GM12878 (cell line): ENCODE measurements at regions not wholly inside any gene's neighbourhood (a gene's known extent, or its start where the extent isn't known, plus 50 kb on each side); places are given as distances from the start of the nearest gene placed in this dataset.

Experiments
- ATAC-seq: fragments of 200-7000 bp; cut with Tn5 transposase; 3 replicates; pipeline ENCODE4 v1.9.1; 2020; ENCODE audit warnings: mild to moderate bottlenecking, moderate library complexity
- BruUV-seq: library from RNA; stranded (reverse); fragments of 400-500 nt; replicated peaks from 2 replicates; lab custom pipeline; 2021; lab: Mats Ljungman, UMichigan
- CTCF ChIA-PET: fragments of 300-600 bp; sonication (Branson Sonifier 250); formaldehyde crosslinking; extraction: SDS; loops from one replicate; lab custom pipeline; 2021; ENCODE audit warnings: inconsistent platforms; lab: Yijun Ruan, JAX
- POLR2A ChIA-PET: fragments of 350-600 bp; formaldehyde crosslinking; extraction: SDS; loops from one replicate; lab custom pipeline; 2021; ENCODE audit warnings: inconsistent platforms; lab: Charles Lee
- RAD21 ChIA-PET: fragments of 300-600 bp; sonication (Branson Sonifier 250); formaldehyde crosslinking; loops from one replicate; lab custom pipeline; 2023; ENCODE audit warnings: antibody characterized with exemption; ENCODE audit not compliant: unreplicated experiment; lab: Charles Lee
- SMC1A ChIA-PET: fragments of 300-600 bp; sonication (Branson Sonifier 250); formaldehyde crosslinking; loops from one replicate; lab custom pipeline; 2023; ENCODE audit not compliant: unreplicated experiment, uncharacterized antibody; lab: Charles Lee
- DNase-seq: peaks from one replicate; pipeline ENCODE4 v3.0.0-alpha.2; 2011; ENCODE audit warnings: low read depth, low spot score
- FAIRE-seq: peaks from 3 replicates; lab custom pipeline; 2011; peaks lifted over from hg19 to GRCh38; lab: Jason Lieb, UNC
- H2AFZ ChIP-seq: 2 replicates; pipeline ENCODE4 v1.6.0; 2011; ENCODE audit warnings: low read depth, low read length, control low read depth; ENCODE audit not compliant: control insufficient read depth
- H3K27ac ChIP-seq: 2 replicates; pipeline ENCODE4 v1.5.1; 2011; ENCODE audit warnings: control low read depth; ENCODE audit not compliant: control insufficient read depth, insufficient read depth
- H3K27me3 ChIP-seq, 2 experiments: replicated peaks in 1 of 2; 2 replicates each; pipeline versions ENCODE4 v1.6.0 to v1.6.1; 2011; ENCODE audit warnings: low read length in 1 of 2; ENCODE audit not compliant: control insufficient read depth in 2 of 2, insufficient read depth in 2 of 2
- H3K36me3 ChIP-seq, 2 experiments: 2 replicates each; pipeline ENCODE4 v1.5.1; 2011; ENCODE audit warnings: low read length in 1 of 2; ENCODE audit not compliant: control insufficient read depth in 2 of 2, insufficient read depth in 2 of 2
- H3K4me1 ChIP-seq: 2 replicates; pipeline ENCODE4 v1.6.1; 2011; ENCODE audit warnings: mild to moderate bottlenecking, low read length, moderate library complexity, mixed read lengths; ENCODE audit not compliant: control insufficient read depth, insufficient read depth
- H3K4me2 ChIP-seq: 2 replicates; pipeline ENCODE4 v1.6.0; 2011; ENCODE audit warnings: control low read depth; ENCODE audit not compliant: control insufficient read depth, insufficient read depth
- H3K4me3 ChIP-seq: fragments of 200-600 bp; sonication (generic); 2 replicates; pipeline ENCODE4 v1.5.1; 2016
- H3K79me2 ChIP-seq: 2 replicates; pipeline ENCODE4 v1.6.0; 2011; ENCODE audit warnings: low read length; ENCODE audit not compliant: control insufficient read depth, insufficient read depth
- H3K9ac ChIP-seq: 2 replicates; pipeline ENCODE4 v1.8.0; 2011; ENCODE audit warnings: low read length, control low read depth, mixed read lengths; ENCODE audit not compliant: control insufficient read depth, insufficient read depth
- H3K9me3 ChIP-seq: replicated peaks from 3 replicates; pipeline ENCODE4 v1.5.1; 2011; ENCODE audit warnings: mild to moderate bottlenecking, low read length; ENCODE audit not compliant: control insufficient read depth, insufficient read depth
- H4K20me1 ChIP-seq: 2 replicates; pipeline ENCODE4 v1.6.0; 2011; ENCODE audit not compliant: control insufficient read depth, insufficient read depth
- ATF7 ChIP-seq: fragments of 450-650 bp; IDR thresholded peaks from 2 replicates; pipeline ENCODE4 v1.6.1; 2016; ENCODE audit warnings: low read depth, mild to moderate bottlenecking
- CBFB ChIP-seq: IDR thresholded peaks from 2 replicates; pipeline ENCODE4 v1.6.1; 2016; ENCODE audit warnings: antibody characterized with exemption, low read depth
- CTCF ChIP-seq, 3 experiments: IDR thresholded peaks in 2 of 3; conservative IDR thresholded peaks in 1 of 3; 2 replicates each; pipeline ENCODE4 v1.5.1; 2011; ENCODE audit warnings: low read depth in 3 of 3, low read length in 3 of 3, mild to moderate bottlenecking in 3 of 3, control low read depth in 2 of 3, moderate library complexity in 2 of 3, inconsistent platforms in 1 of 3, mixed read lengths in 1 of 3; ENCODE audit not compliant: control insufficient read depth in 2 of 3, insufficient read depth in 1 of 3; ENCODE audit errors: extremely low read depth in 1 of 3
- DPF2 ChIP-seq: fragments of 450-650 bp; IDR thresholded peaks from 2 replicates; pipeline ENCODE4 v1.6.1; 2017; ENCODE audit warnings: mild to moderate bottlenecking
- EED ChIP-seq: sonication (generic); IDR thresholded peaks from 2 replicates; pipeline ENCODE4 v1.6.1; 2016; ENCODE audit warnings: antibody characterized with exemption, low read depth
- FOXK2 ChIP-seq: fragments of 450-650 bp; IDR thresholded peaks from 2 replicates; pipeline ENCODE4 v1.6.1; 2017; ENCODE audit warnings: mild to moderate bottlenecking, moderate library complexity
- HCFC1 ChIP-seq: fragments of 150-350 bp; IDR thresholded peaks from 2 replicates; pipeline ENCODE4 v1.6.1; 2014; ENCODE audit warnings: low read length
- HDGF ChIP-seq: fragments of 450-650 bp; IDR thresholded peaks from 2 replicates; pipeline ENCODE4 v1.6.1; 2016; ENCODE audit warnings: antibody characterized with exemption
- IKZF1 ChIP-seq: fragments of 450-650 bp; conservative IDR thresholded peaks from 2 replicates; pipeline ENCODE4 v1.6.1; 2017; ENCODE audit warnings: antibody characterized with exemption, mild to moderate bottlenecking
- KAT2A ChIP-seq: conservative IDR thresholded peaks from 2 replicates; pipeline ENCODE4 v1.6.1; 2011; ENCODE audit warnings: low read depth, low read length; ENCODE audit not compliant: control insufficient read depth
- MEF2A ChIP-seq: IDR thresholded peaks from 2 replicates; pipeline ENCODE4 v1.6.1; 2011; ENCODE audit warnings: low read depth, mild to moderate bottlenecking, low read length, moderate library complexity; ENCODE audit not compliant: insufficient read depth
- MXI1 ChIP-seq: fragments of 150-350 bp; IDR thresholded peaks from 2 replicates; pipeline ENCODE4 v1.6.1; 2011; ENCODE audit warnings: low read depth, mild to moderate bottlenecking, inconsistent platforms, low read length, improper control_type of control experiment
- NR2C2 ChIP-seq: IDR thresholded peaks from 2 replicates; pipeline ENCODE4 v1.6.1; 2011; ENCODE audit warnings: borderline replicate concordance, low read depth; ENCODE audit not compliant: control insufficient read depth, insufficient read length
- RAD21 ChIP-seq: IDR thresholded peaks from 2 replicates; pipeline ENCODE4 v1.6.1; 2011; ENCODE audit warnings: mild to moderate bottlenecking, low read depth, low read length, moderate library complexity; ENCODE audit not compliant: insufficient read depth
- SMC3 ChIP-seq: IDR thresholded peaks from 2 replicates; pipeline ENCODE4 v1.6.1; 2011; ENCODE audit warnings: low read length, improper control_type of control experiment, borderline replicate concordance
- SREBF2 ChIP-seq: IDR thresholded peaks from 2 replicates; pipeline ENCODE4 v1.6.1; 2012; ENCODE audit warnings: mild to moderate bottlenecking, low read length
- STAT1 ChIP-seq: fragments of 450-650 bp; conservative IDR thresholded peaks from 2 replicates; pipeline ENCODE4 v1.6.1; 2014; ENCODE audit warnings: antibody characterized with exemption, mild to moderate bottlenecking
- TCF3 ChIP-seq: IDR thresholded peaks from 2 replicates; pipeline ENCODE4 v1.6.1; 2012; ENCODE audit warnings: low read depth, mild to moderate bottlenecking, low read length, borderline replicate concordance; ENCODE audit not compliant: insufficient read depth
- TCF7 ChIP-seq: IDR thresholded peaks from 2 replicates; pipeline ENCODE4 v1.6.1; 2014; ENCODE audit warnings: antibody characterized with exemption, borderline replicate concordance
- YY1 ChIP-seq: IDR thresholded peaks from 2 replicates; pipeline ENCODE4 v1.6.1; 2011; ENCODE audit warnings: low read depth, mild to moderate bottlenecking, low read length
- ZBED1 ChIP-seq: IDR thresholded peaks from 2 replicates; pipeline ENCODE4 v1.6.1; 2016; ENCODE audit warnings: borderline replicate concordance
- WGBS: methylation state at CpG from one replicate; pipeline ENCODE4 v1.1.6; 2016; ENCODE audit warnings: low lambda C conversion rate; ENCODE audit not compliant: insufficient replicate concordance, insufficient coverage; ENCODE audit errors: missing lambda C conversion rate; 5-methylcytosine and 5-hydroxymethylcytosine counted together
- in situ Hi-C: fragments of 300-500 bp; cut with MboI; formaldehyde crosslinking; loops from 9 replicates; pipeline ENCODE4 v1.14.3; 2018; ENCODE audit warnings: mixed read lengths
- intact Hi-C: fragments of 100-400 bp; cut with micrococcal nuclease; formaldehyde crosslinking; loops from one replicate; pipeline ENCODE4 v1.14.2; 2022; ENCODE audit not compliant: unreplicated experiment
- TF ChIP-seq, protein P1 (sequence below): fragments of 450-650 bp; IDR thresholded peaks from 2 replicates; pipeline ENCODE4 v1.6.1; 2016; ENCODE audit warnings: mild to moderate bottlenecking

DNA sequence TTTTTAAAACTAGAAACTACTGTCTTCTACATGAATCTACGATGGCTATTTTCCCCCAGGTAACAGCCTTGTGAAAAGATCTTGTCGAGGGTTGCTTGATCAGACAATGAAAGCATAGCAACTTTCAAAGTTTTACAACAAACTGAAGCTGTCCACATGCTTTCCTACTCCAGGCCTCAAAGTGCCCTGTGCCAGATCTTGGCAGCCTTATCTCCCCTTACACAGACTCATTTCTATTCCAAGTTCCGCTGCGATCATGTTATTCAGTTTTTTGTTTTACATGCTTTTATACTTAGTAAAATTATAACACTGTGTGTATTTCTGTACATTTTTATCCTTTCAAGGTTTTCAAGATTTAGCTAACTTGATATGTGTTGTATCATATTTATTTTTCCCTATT, 661.7 kb upstream of the SORCS1 start (continued):
- TF ChIP-seq EED = no peak
- TF ChIP-seq CBFB = no peak
- no peak for TF ChIP-seq FOXK2
- no peak for TF ChIP-seq HCFC1
- TF ChIP-seq ZBED1 = no peak
- no peak for TF ChIP-seq DPF2
- no peak for TF ChIP-seq SREBF2
- no peak for TF ChIP-seq NR2C2
- TF ChIP-seq MXI1 = no peak
- no peak for TF ChIP-seq KAT2A
- TF ChIP-seq TCF3 = no peak
- no peak for TF ChIP-seq STAT1
- TF ChIP-seq ATF7 = no peak
- TF ChIP-seq IKZF1 = no peak

- H3K4me1 ChIP-seq = no peaks in the 10 kb centered on the region
- H3K27ac ChIP-seq = no peak overlapping the region
- ChIA-PET RAD21 (interaction anchor here (0.8 to 6.2 kb wide), 11 partner anchors 17 to 1110 kb away, joined by 3 to 86 read pairs (median 3); no protein-coding TSS in a partner anchor), CTCF (interaction anchor here (0.6 to 6.2 kb wide), 33 partner anchors 9 to 1110 kb away, joined by 3 to 96 read pairs (median 3); no protein-coding TSS in a partner anchor), SMC1A (interaction anchor here (0.6 to 6.2 kb wide), 27 partner anchors 8 to 1102 kb away, joined by 3 to 129 read pairs (median 4); no protein-coding TSS in a partner anchor), POLR2A (no interaction called here)
- DNase-seq = peak; percentile 20
- BruUV-seq = no TSS peak
- 18% methylated on average over 6 of the region's 6 CpGs for WGBS
- in situ Hi-C loops = loop anchor here (5.0 kb wide), 1 partner anchor 403 kb away; no protein-coding TSS in a partner anchor
- no peaks in the 10 kb centered on the region for H3K79me2 ChIP-seq
- no peak overlapping the region for H3K4me2 ChIP-seq
- H3K4me3 ChIP-seq = no peak overlapping the region
- no peaks in the 10 kb centered on the region for H3K36me3 ChIP-seq
- no peak for FAIRE-seq
- H3K9ac ChIP-seq = no peak overlapping the region
- TF ChIP-seq RAD21 (peak; percentile 87), TCF7 (0 out of 2 replicates have a peak, but pooled peaks have one; percentile 18), CTCF (IDR thresholded peaks at IDR 0.05 in 2 of 3, conservative IDR thresholded peaks at IDR 0.05 in 1 of 3; ENCODE audit: control insufficient read depth in 2 of 3, extremely low read depth in 1 of 3, insufficient read depth in 1 of 3, low read depth in 3 of 3, low read length in 3 of 3) (peak; percentile 59 to 81 (median 74)), MEF2A (no peak), YY1 (peak; percentile 59; the same call in 1 of the 2 replicates), HDGF (no peak), SMC3 (peak; percentile 79; the same call in 1 of the 2 replicates), NR2C2 (no peak)
- TF ChIP-seq, protein P1, sequence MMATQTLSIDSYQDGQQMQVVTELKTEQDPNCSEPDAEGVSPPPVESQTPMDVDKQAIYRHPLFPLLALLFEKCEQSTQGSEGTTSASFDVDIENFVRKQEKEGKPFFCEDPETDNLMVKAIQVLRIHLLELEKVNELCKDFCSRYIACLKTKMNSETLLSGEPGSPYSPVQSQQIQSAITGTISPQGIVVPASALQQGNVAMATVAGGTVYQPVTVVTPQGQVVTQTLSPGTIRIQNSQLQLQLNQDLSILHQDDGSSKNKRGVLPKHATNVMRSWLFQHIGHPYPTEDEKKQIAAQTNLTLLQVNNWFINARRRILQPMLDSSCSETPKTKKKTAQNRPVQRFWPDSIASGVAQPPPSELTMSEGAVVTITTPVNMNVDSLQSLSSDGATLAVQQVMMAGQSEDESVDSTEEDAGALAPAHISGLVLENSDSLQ = no peak
- no peaks in the 10 kb centered on the region for H4K20me1 ChIP-seq
- no peaks in the 10 kb centered on the region for H3K27me3 ChIP-seq
- ATAC-seq = peak; percentile 95
- H3K9me3 ChIP-seq = no peaks in the 10 kb centered on the region
- no peak overlapping the region for H2AFZ ChIP-seq
- intact Hi-C loops = loop anchor here (1.0 to 10.0 kb wide), 7 partner anchors 390 to 1190 kb away; no protein-coding TSS in a partner anchor
Observed at GRCh38 chr10:107814865-107815487, 650.5 kb upstream of the SORCS1 start.
